ENCODE measurements at regions not wholly inside any gene's neighbourhood (a gene's known extent, or its start where the extent isn't known, plus 50 kb on each side); places are given as distances from the start of the nearest gene placed in this dataset.

DNA sequence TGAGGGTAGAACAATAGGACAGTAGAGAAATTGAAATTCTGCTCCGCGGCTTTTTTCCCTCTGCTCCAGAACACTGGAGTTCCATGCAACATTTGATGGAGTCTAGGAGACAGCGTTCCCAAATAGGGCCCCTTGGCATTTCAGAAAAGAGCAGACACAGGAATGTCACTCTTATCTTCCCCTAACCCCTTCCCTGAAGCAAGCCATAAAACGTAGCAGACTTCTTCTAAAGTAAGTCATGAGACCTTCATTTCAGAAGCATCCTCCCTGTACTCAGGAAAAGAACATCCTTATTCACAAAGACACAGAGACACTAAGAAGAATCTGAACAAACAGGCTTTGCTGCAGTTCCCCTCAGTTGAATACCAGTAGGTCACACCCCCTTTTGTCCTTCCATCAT, 296.1 kb upstream of the SOX9 start:
- DNase-seq (ENCODE audit: low read depth) = no peak
- Histone ChIP-seq H3K36me3 (ENCODE audit: control insufficient read depth, insufficient read depth, low read length) (no peaks in the 10 kb centered on the region), H3K27me3 (ENCODE audit: control insufficient read depth, insufficient read depth, low read length) (peaks cover 2% of the 10 kb centered on the region), H3K4me3 (ENCODE audit: low read depth, low read length) (no peak overlapping the region)
- no peak for TF ChIP-seq CTCF (IDR thresholded peaks at IDR 0.05; ENCODE audit: insufficient read depth, low read length, poor library complexity, severe bottlenecking)

- Histone ChIP-seq H3K27me3 (ENCODE audit: control insufficient read depth, insufficient read depth, low read length) (peaks cover 2% of the 10 kb centered on the region), H3K36me3 (ENCODE audit: control insufficient read depth, insufficient read depth, low read length) (no peaks in the 10 kb centered on the region), H3K4me3 (ENCODE audit: low read depth, low read length) (no peak overlapping the region)
- no peak for TF ChIP-seq CTCF (IDR thresholded peaks at IDR 0.05; ENCODE audit: insufficient read depth, low read length, poor library complexity, severe bottlenecking)
- DNase-seq (ENCODE audit: low read depth) = no peak
Measured at GRCh38 chr17:71825687-71826086, 295.1 kb upstream of the SOX9 start.

DNA sequence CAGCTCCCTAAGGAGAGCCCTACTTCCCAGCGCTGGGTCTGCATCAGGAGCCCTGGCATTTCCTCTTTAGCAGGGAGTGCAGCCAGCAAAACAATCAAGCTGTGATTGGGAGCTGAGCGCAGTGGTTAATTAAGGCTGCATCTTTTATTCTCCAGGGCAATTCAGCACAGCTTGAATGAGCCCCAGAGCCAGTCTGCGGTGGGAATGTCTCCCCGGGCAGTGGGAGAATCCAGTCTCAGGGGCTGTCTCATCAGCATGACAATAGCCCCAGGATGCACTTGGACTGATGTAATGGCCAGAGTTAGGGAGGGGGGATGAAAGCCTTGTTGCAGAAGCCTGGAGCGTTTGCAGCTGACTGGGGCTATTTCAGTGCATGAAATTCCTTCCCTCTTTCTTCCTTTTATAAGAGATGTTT, 292.6 kb upstream of the SOX9 start:
- no peaks in the 10 kb centered on the region for H3K36me3 ChIP-seq (ENCODE audit: control insufficient read depth, insufficient read depth, low read length)
- no peak for TF ChIP-seq CTCF (IDR thresholded peaks at IDR 0.05; ENCODE audit: insufficient read depth, low read length, poor library complexity, severe bottlenecking)
- H3K27me3 ChIP-seq (ENCODE audit: control insufficient read depth, insufficient read depth, low read length) = peaks cover 2% of the 10 kb centered on the region
- no peak for DNase-seq (ENCODE audit: low read depth)
- H3K4me3 ChIP-seq (ENCODE audit: low read depth, low read length) = no peak overlapping the region

GRCh38 chr17:71830866-71831265, 290.0 kb upstream of the SOX9 start:
- Histone ChIP-seq H3K36me3 (ENCODE audit: control insufficient read depth, insufficient read depth, low read length) (no peaks in the 10 kb centered on the region), H3K27me3 (ENCODE audit: control insufficient read depth, insufficient read depth, low read length) (peaks cover 2% of the 10 kb centered on the region), H3K4me3 (ENCODE audit: low read depth, low read length) (no peak overlapping the region)
- no peak for TF ChIP-seq CTCF (IDR thresholded peaks at IDR 0.05; ENCODE audit: insufficient read depth, low read length, poor library complexity, severe bottlenecking)
- DNase-seq (ENCODE audit: low read depth) = no peak

DNA sequence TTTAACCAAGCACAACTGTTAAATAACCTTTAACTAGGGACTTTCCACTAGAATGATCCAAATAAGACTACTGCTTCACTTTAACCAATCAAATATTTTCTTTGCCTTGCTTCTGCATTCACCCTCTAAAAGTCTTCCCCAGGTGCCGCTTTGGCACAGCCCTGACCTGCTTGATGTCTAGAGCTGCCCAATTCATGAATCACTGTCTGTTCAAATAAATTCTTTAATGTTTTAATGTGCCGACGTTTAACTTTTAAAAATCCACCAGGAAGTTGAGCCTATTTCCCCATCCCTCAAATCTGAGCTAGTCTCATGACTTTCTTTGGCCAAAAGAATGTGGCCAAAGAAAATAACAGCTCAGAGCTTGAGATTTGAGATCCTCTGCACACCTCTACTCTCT, 277.8 kb upstream of the SOX9 start:
- DNase-seq (ENCODE audit: low read depth) = no peak
- Histone ChIP-seq H3K36me3 (ENCODE audit: control insufficient read depth, insufficient read depth, low read length) (no peaks in the 10 kb centered on the region), H3K4me3 (ENCODE audit: low read depth, low read length) (no peak overlapping the region), H3K27me3 (ENCODE audit: control insufficient read depth, insufficient read depth, low read length) (no peaks in the 10 kb centered on the region)
- TF ChIP-seq CTCF (IDR thresholded peaks at IDR 0.05; ENCODE audit: insufficient read depth, low read length, poor library complexity, severe bottlenecking) = no peak

GRCh38 chr17:71845337-71845736, 275.5 kb upstream of the SOX9 start:
- no peaks in the 10 kb centered on the region for H3K36me3 ChIP-seq (ENCODE audit: control insufficient read depth, insufficient read depth, low read length)
- no peak for DNase-seq (ENCODE audit: low read depth)
- H3K4me3 ChIP-seq (ENCODE audit: low read depth, low read length) = no peak overlapping the region
- TF ChIP-seq CTCF (IDR thresholded peaks at IDR 0.05; ENCODE audit: insufficient read depth, low read length, poor library complexity, severe bottlenecking) = no peak
- no peaks in the 10 kb centered on the region for H3K27me3 ChIP-seq (ENCODE audit: control insufficient read depth, insufficient read depth, low read length)
